Endothelial cell (in vitro differentiated cells): ENCODE measurements at regions not wholly inside any gene's neighbourhood (a gene's known extent, or its start where the extent isn't known, plus 50 kb on each side); places are given as distances from the start of the nearest gene placed in this dataset.

Experiments used
- DNase-seq: peaks from one replicate; pipeline ENCODE4 v3.0.0; 2021; ENCODE audit warnings: low spot score
- H3K27ac Mint-ChIP-seq: one replicate; pipeline ENCODE4 v1.8.0; 2021; ENCODE audit warnings: mixed read lengths, inconsistent platforms; ENCODE audit not compliant: unreplicated experiment
- H3K27me3 Mint-ChIP-seq: one replicate; pipeline ENCODE4 v1.8.0; 2021; ENCODE audit warnings: mild to moderate bottlenecking, moderate library complexity, mixed read lengths, inconsistent platforms; ENCODE audit not compliant: unreplicated experiment
- H3K36me3 Mint-ChIP-seq: one replicate; pipeline ENCODE4 v1.8.0; 2021; ENCODE audit warnings: mild to moderate bottlenecking, low read depth, mixed read lengths, inconsistent platforms; ENCODE audit not compliant: unreplicated experiment
- H3K4me1 Mint-ChIP-seq: one replicate; pipeline ENCODE4 v1.8.0; 2021; ENCODE audit warnings: mild to moderate bottlenecking, mixed read lengths, inconsistent platforms; ENCODE audit not compliant: unreplicated experiment
- H3K4me3 Mint-ChIP-seq: one replicate; pipeline ENCODE4 v1.8.0; 2021; ENCODE audit warnings: mild to moderate bottlenecking, mixed read lengths, inconsistent platforms; ENCODE audit not compliant: unreplicated experiment
- H3K9me3 Mint-ChIP-seq: one replicate; pipeline ENCODE4 v1.8.0; 2021; ENCODE audit warnings: mixed read lengths, inconsistent platforms; ENCODE audit not compliant: unreplicated experiment
- CTCF ChIP-seq: fragments of 200-600 bp; sonication (generic); IDR thresholded peaks from one replicate; pipeline ENCODE4 v1.5.0; 2021; ENCODE audit warnings: antibody characterized with exemption; ENCODE audit not compliant: unreplicated experiment

- Mint-ChIP-seq H3K27ac (no peak overlapping the region), H3K4me1 (no peaks in the 10 kb centered on the region)
Observed at GRCh38 chr13:65453982-65454381, 1776.2 kb downstream of the PCDH9 start.

GRCh38 chr13:65445340-65445739 lies 1784.8 kb downstream of the PCDH9 start:
- H3K27ac Mint-ChIP-seq = no peak overlapping the region
- TF ChIP-seq CTCF = no peak
- no peaks in the 10 kb centered on the region for H3K27me3 Mint-ChIP-seq
- H3K9me3 Mint-ChIP-seq = no peaks in the 10 kb centered on the region
- H3K4me3 Mint-ChIP-seq = no peak overlapping the region
- H3K4me1 Mint-ChIP-seq = no peaks in the 10 kb centered on the region
- no peak for DNase-seq
- H3K36me3 Mint-ChIP-seq = no peaks in the 10 kb centered on the region

More at GRCh38 chr13:65453982-65454381, 1776.2 kb downstream of the PCDH9 start:
- TF ChIP-seq CTCF = no peak
- no peaks in the 10 kb centered on the region for H3K36me3 Mint-ChIP-seq
- H3K9me3 Mint-ChIP-seq = no peaks in the 10 kb centered on the region
- H3K27me3 Mint-ChIP-seq = no peaks in the 10 kb centered on the region
- DNase-seq = no peak
- H3K4me3 Mint-ChIP-seq = no peak overlapping the region

GRCh38 chr13:65435590-65435989 lies 1794.5 kb downstream of the PCDH9 start:
- H3K4me3 Mint-ChIP-seq = no peak overlapping the region
- no peak overlapping the region for H3K27ac Mint-ChIP-seq
- no peaks in the 10 kb centered on the region for H3K27me3 Mint-ChIP-seq
- no peaks in the 10 kb centered on the region for H3K36me3 Mint-ChIP-seq
- TF ChIP-seq CTCF = no peak
- no peak for DNase-seq
- no peaks in the 10 kb centered on the region for H3K4me1 Mint-ChIP-seq
- peaks cover 5% of the 10 kb centered on the region for H3K9me3 Mint-ChIP-seq

GRCh38 chr13:65417953-65418352 lies 1812.2 kb downstream of the PCDH9 start:
- H3K27me3 Mint-ChIP-seq = no peaks in the 10 kb centered on the region
- no peak overlapping the region for H3K4me3 Mint-ChIP-seq
- H3K27ac Mint-ChIP-seq = no peak overlapping the region

GRCh38 chr13:65416784-65417183 lies 1813.4 kb downstream of the PCDH9 start:
- DNase-seq = no peak
- H3K4me1 Mint-ChIP-seq = no peaks in the 10 kb centered on the region

More at GRCh38 chr13:65417953-65418352, 1812.2 kb downstream of the PCDH9 start:
- no peaks in the 10 kb centered on the region for H3K9me3 Mint-ChIP-seq
- no peaks in the 10 kb centered on the region for H3K4me1 Mint-ChIP-seq
- no peak for TF ChIP-seq CTCF
- H3K36me3 Mint-ChIP-seq = no peaks in the 10 kb centered on the region
- no peak for DNase-seq

More at GRCh38 chr13:65416784-65417183, 1813.4 kb downstream of the PCDH9 start:
- Mint-ChIP-seq H3K9me3 (no peaks in the 10 kb centered on the region), H3K27me3 (no peaks in the 10 kb centered on the region), H3K27ac (no peak overlapping the region), H3K36me3 (no peaks in the 10 kb centered on the region), H3K4me3 (no peak overlapping the region)
- TF ChIP-seq CTCF = no peak
